ENCODE measurements at regions not wholly inside any gene's neighbourhood (a gene's known extent, or its start where the extent isn't known, plus 50 kb on each side); places are given as distances from the start of the nearest gene placed in this dataset.

DNA sequence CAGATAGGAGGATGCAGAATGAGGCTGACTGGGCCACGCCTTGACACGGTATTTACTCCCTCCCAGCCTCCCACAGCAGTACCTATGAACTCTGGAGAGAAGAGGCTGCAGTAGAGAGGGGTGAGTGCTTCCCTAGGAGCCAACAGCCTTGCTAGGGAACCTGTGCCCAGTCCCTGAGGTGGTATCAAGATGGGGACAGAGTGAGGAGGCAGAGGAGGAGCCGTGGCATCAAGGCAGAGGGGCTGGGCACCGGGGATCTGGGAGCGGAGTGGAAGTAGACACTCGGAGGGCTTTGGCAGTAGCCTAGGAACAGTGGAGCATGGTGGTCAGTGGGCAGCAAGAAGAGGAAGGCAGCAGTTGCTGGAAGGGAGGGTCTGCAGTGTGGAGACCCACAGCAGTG is 68.7 kb upstream of the CHST15 start:
- no peak for TF ChIP-seq YY1 (IDR thresholded peaks at IDR 0.05; ENCODE audit: insufficient read depth, insufficient read length)
- TF ChIP-seq ZNF274 (IDR thresholded peaks at IDR 0.05; ENCODE audit: low read depth, low read length): no peak
- no peak for TF ChIP-seq SUZ12 (IDR thresholded peaks at IDR 0.05; ENCODE audit: extremely low read depth, insufficient read depth, insufficient read length)

Data from NT2/D1 (cell line).